Nephron progenitor cell (in vitro differentiated cells): ENCODE measurements at regions not wholly inside any gene's neighbourhood (a gene's known extent, or its start where the extent isn't known, plus 50 kb on each side); places are given as distances from the start of the nearest gene placed in this dataset.
"Not testable (repeated sequence)": the region's sequence is repeated elsewhere in the genome, so short reads cannot be mapped to it uniquely, and the experiment has no call there.

Source experiments
- DNase-seq: peaks from one replicate; pipeline ENCODE4 v3.0.0; 2021
- H3K27ac Mint-ChIP-seq: 2 replicates; pipeline ENCODE4 v1.8.0; 2021; ENCODE audit warnings: mild to moderate bottlenecking, moderate library complexity, mixed read lengths
- H3K27me3 Mint-ChIP-seq: 2 replicates; pipeline ENCODE4 v1.8.0; 2021; ENCODE audit warnings: mild to moderate bottlenecking, low read depth, mixed read lengths; ENCODE audit not compliant: poor library complexity
- H3K36me3 Mint-ChIP-seq: 2 replicates; pipeline ENCODE4 v1.8.0; 2021; ENCODE audit warnings: low read depth, mixed read lengths
- H3K4me1 Mint-ChIP-seq: 2 replicates; pipeline ENCODE4 v1.8.0; 2021; ENCODE audit warnings: mixed read lengths
- H3K4me3 Mint-ChIP-seq: 2 replicates; pipeline ENCODE4 v1.8.0; 2021; ENCODE audit warnings: mild to moderate bottlenecking, moderate library complexity, mixed read lengths
- H3K9me3 Mint-ChIP-seq: 2 replicates; pipeline ENCODE4 v1.8.0; 2021; ENCODE audit warnings: mild to moderate bottlenecking, moderate library complexity, mixed read lengths
- CTCF ChIP-seq: fragments of 200-600 bp; sonication (generic); IDR thresholded peaks from 2 replicates; pipeline ENCODE4 v1.5.0; 2021; ENCODE audit warnings: antibody characterized with exemption

- Mint-ChIP-seq H3K27me3 (no peaks in the 10 kb centered on the region), H3K4me3 (no peak overlapping the region), H3K27ac (no peak overlapping the region), H3K36me3 (no peaks in the 10 kb centered on the region), H3K4me1 (no peaks in the 10 kb centered on the region), H3K9me3 (no peaks in the 10 kb centered on the region)
- no peak for TF ChIP-seq CTCF
- DNase-seq = no peak
Measured at GRCh38 chr5:118302786-118303185, 685.6 kb downstream of the DTWD2 start.

GRCh38 chr5:118301696-118302095, 686.7 kb downstream of the DTWD2 start:
- no peaks in the 10 kb centered on the region for H3K9me3 Mint-ChIP-seq
- TF ChIP-seq CTCF = no peak
- H3K27ac Mint-ChIP-seq = no peak overlapping the region
- no peak overlapping the region for H3K4me3 Mint-ChIP-seq
- H3K4me1 Mint-ChIP-seq = no peaks in the 10 kb centered on the region
- no peak for DNase-seq
- no peaks in the 10 kb centered on the region for H3K27me3 Mint-ChIP-seq
- no peaks in the 10 kb centered on the region for H3K36me3 Mint-ChIP-seq

- H3K4me1 Mint-ChIP-seq = no peaks in the 10 kb centered on the region
- TF ChIP-seq CTCF = no peak
- no peak overlapping the region for H3K4me3 Mint-ChIP-seq
- H3K27me3 Mint-ChIP-seq = no peaks in the 10 kb centered on the region
- H3K36me3 Mint-ChIP-seq = no peaks in the 10 kb centered on the region
- DNase-seq = no peak
- H3K9me3 Mint-ChIP-seq = peaks cover 6% of the 10 kb centered on the region
- no peak overlapping the region for H3K27ac Mint-ChIP-seq
Measured at GRCh38 chr5:118295045-118295444, 693.3 kb downstream of the DTWD2 start.

GRCh38 chr5:118293378-118293777, 695.0 kb downstream of the DTWD2 start:
- Mint-ChIP-seq H3K27ac (no peak overlapping the region), H3K36me3 (no peaks in the 10 kb centered on the region)
- TF ChIP-seq CTCF = no peak

GRCh38 chr5:118290204-118290603, 698.1 kb downstream of the DTWD2 start:
- Mint-ChIP-seq H3K4me3 (no peak overlapping the region), H3K9me3 (peaks cover 6% of the 10 kb centered on the region), H3K4me1 (no peaks in the 10 kb centered on the region), H3K27me3 (no peaks in the 10 kb centered on the region), H3K36me3 (no peaks in the 10 kb centered on the region), H3K27ac (no peak overlapping the region)
- no peak for DNase-seq
- no peak for TF ChIP-seq CTCF

More at GRCh38 chr5:118293378-118293777, 695.0 kb downstream of the DTWD2 start:
- no peak overlapping the region for H3K4me3 Mint-ChIP-seq
- DNase-seq = no peak
- peaks cover 6% of the 10 kb centered on the region for H3K9me3 Mint-ChIP-seq
- H3K4me1 Mint-ChIP-seq = no peaks in the 10 kb centered on the region
- H3K27me3 Mint-ChIP-seq = no peaks in the 10 kb centered on the region

GRCh38 chr5:118284230-118284629, 704.1 kb downstream of the DTWD2 start:
- H3K27ac Mint-ChIP-seq, H3K27me3 Mint-ChIP-seq, DNase-seq, H3K36me3 Mint-ChIP-seq, H3K9me3 Mint-ChIP-seq, H3K4me3 Mint-ChIP-seq: not testable (repeated sequence)
- H3K4me1 Mint-ChIP-seq = peaks cover 11% of the 10 kb centered on the region

GRCh38 chr5:118282480-118283038, 705.8 kb downstream of the DTWD2 start:
- not testable (repeated sequence) for DNase-seq, H3K27me3 Mint-ChIP-seq, H3K9me3 Mint-ChIP-seq, H3K4me3 Mint-ChIP-seq, H3K36me3 Mint-ChIP-seq, H3K27ac Mint-ChIP-seq
- H3K4me1 Mint-ChIP-seq = peaks cover 23% of the 10 kb centered on the region
